ENCODE measurements at regions not wholly inside any gene's neighbourhood (a gene's known extent, or its start where the extent isn't known, plus 50 kb on each side); places are given as distances from the start of the nearest gene placed in this dataset.

- in situ Hi-C loops (cut with MboI; ENCODE audit: low sequenced_read_pairs): no loop called here
- POLR2A ChIA-PET (ENCODE audit: unreplicated experiment): no interaction called here
- no peak overlapping the region for H4K5ac ChIP-seq (ENCODE audit: low read depth, low read length)
- H3K4me2 ChIP-seq (ENCODE audit: low read depth, low read length): no peak overlapping the region
- peaks cover 6% of the 10 kb centered on the region for H3K4me1 ChIP-seq (ENCODE audit: control insufficient read depth, insufficient read depth, low read length)
- no peak overlapping the region for H2AK5ac ChIP-seq (ENCODE audit: low read depth, low read length)
- no peak overlapping the region for H4K91ac ChIP-seq (ENCODE audit: insufficient read depth, low read depth, low read length)
- no peak overlapping the region for H3K4me3 ChIP-seq (ENCODE audit: insufficient read depth, low read depth, low read length)
- intact Hi-C loops (cut with micrococcal nuclease): no loop called here
- H4K8ac ChIP-seq (ENCODE audit: low read depth in 2 of 2, low read length in 2 of 2): no peak overlapping the region
- no peaks in the 10 kb centered on the region for H3K9me1 ChIP-seq (ENCODE audit: insufficient read depth, low read length)
- dilution Hi-C loops (cut with HindIII; ENCODE audit: low sequenced_read_pairs, unreplicated experiment): no loop called here
- H3K23ac ChIP-seq (ENCODE audit: low read depth, low read length): no peak overlapping the region
- no peak overlapping the region for H2BK5ac ChIP-seq (ENCODE audit: low read depth, low read length, poor library complexity, severe bottlenecking)
- no peaks in the 10 kb centered on the region for H3K79me1 ChIP-seq (ENCODE audit: low read depth in 1 of 2, low read length in 2 of 2)
- H2AK9ac ChIP-seq (replicated peaks; ENCODE audit: low read depth, low read length, poor library complexity): no peak overlapping the region
- TF ChIP-seq MXI1 (IDR thresholded peaks at IDR 0.05; ENCODE audit: borderline replicate concordance, low read depth, low read length) (no peak), RAD21 (IDR thresholded peaks at IDR 0.05; ENCODE audit: low read length) (no peak), CEBPB (IDR thresholded peaks at IDR 0.05; ENCODE audit: low read depth, low read length) (no peak), FOS (IDR thresholded peaks at IDR 0.05; ENCODE audit: low read depth, low read length) (no peak), NFE2L2 (IDR thresholded peaks at IDR 0.05; ENCODE audit: low read depth, low read length) (no peak), SMC3 (IDR thresholded peaks at IDR 0.05; ENCODE audit: low read depth, low read length) (no peak), RCOR1 (IDR thresholded peaks at IDR 0.05; ENCODE audit: insufficient replicate concordance, low read length) (no peak), USF2 (IDR thresholded peaks at IDR 0.05; ENCODE audit: low read depth, low read length) (no peak), CTCF (conservative IDR thresholded peaks at IDR 0.05; ENCODE audit: low read depth, low read length) (no peak), CHD1 (IDR thresholded peaks at IDR 0.05; ENCODE audit: low read depth, low read length) (no peak), MAFK (IDR thresholded peaks at IDR 0.05; ENCODE audit: low read depth, low read length) (no peak), BHLHE40 (IDR thresholded peaks at IDR 0.05; ENCODE audit: low read depth, low read length) (no peak), POLR2A (IDR thresholded peaks at IDR 0.05; ENCODE audit: low read depth, low read length) (no peak), RFX5 (IDR thresholded peaks at IDR 0.05; ENCODE audit: low read depth, low read length) (no peak)
- H4K20me1 ChIP-seq (ENCODE audit: insufficient read depth, low read length): no peaks in the 10 kb centered on the region
- H2BK15ac ChIP-seq (ENCODE audit: low read depth, low read length): no peak overlapping the region
- H3K18ac ChIP-seq (ENCODE audit: low read depth, low read length): no peak overlapping the region
- no peak for ATAC-seq (ENCODE audit: low read depth)
- no peak for DNase-seq
- peaks cover 2% of the 10 kb centered on the region; the same call in 1 of the 2 replicates for H3K27me3 ChIP-seq (ENCODE audit: control insufficient read depth, insufficient read depth, low read length)
- H3K9me3 ChIP-seq (ENCODE audit: control insufficient read depth, insufficient read depth, low read length): no peaks in the 10 kb centered on the region
- CTCF ChIA-PET: interaction anchor here (0.7 kb wide), 1 partner anchor 24 kb away, joined by 3 read pairs; no protein-coding TSS in a partner anchor
- H2BK20ac ChIP-seq (ENCODE audit: low read depth, low read length): no peak overlapping the region
- no peak overlapping the region for H2BK120ac ChIP-seq (ENCODE audit: low read depth, low read length)
- H2AFZ ChIP-seq (replicated peaks; ENCODE audit: low read length, poor library complexity): no peak overlapping the region
- BruUV-seq (replicated peaks): no TSS peak
- no peak overlapping the region for H3K9ac ChIP-seq (ENCODE audit: low read depth, low read length)
- no peak overlapping the region for H3K4ac ChIP-seq (ENCODE audit: low read depth, low read length)
- H3K36me3 ChIP-seq (ENCODE audit: control insufficient read depth, insufficient read depth, low read length): no peaks in the 10 kb centered on the region
- H3K56ac ChIP-seq (ENCODE audit: extremely low read depth, insufficient read depth, low read length): no peak overlapping the region
- WGBS, 2 experiments (ENCODE audit: extremely low coverage in 2 of 2, insufficient read length in 1 of 2): 62% methylated on average over 3 of the region's 8 CpGs; no CpG with 5 or more reads in 1 of the 2 experiments
- no peak overlapping the region for H3K27ac ChIP-seq (ENCODE audit: insufficient read depth, low read length)
- no peak overlapping the region for H3K14ac ChIP-seq (replicated peaks; ENCODE audit: low read depth, low read length)
These were observed 114.7 kb upstream of the ERCC6L2 start for GRCh38 chr9:95760791-95761190.
